Transverse colon (tissue), 4 donors: ENCODE measurements at regions not wholly inside any gene's neighbourhood (a gene's known extent, or its start where the extent isn't known, plus 50 kb on each side); places are given as distances from the start of the nearest gene placed in this dataset.

Experiments
- DNase-seq: peaks from one replicate; pipeline ENCODE4 v3.0.0-alpha.2; 2019
- H3K27ac ChIP-seq, 4 donors: fragments of 200-600 bp; sonication (generic); 2 replicates each; pipeline ENCODE4 v1.5.1; 2016 to 2018; ENCODE audit warnings: inconsistent platforms in 4 of 4
- H3K27me3 ChIP-seq: fragments of 200-600 bp; sonication (generic); 2 replicates; pipeline ENCODE4 v1.5.1; 2017; ENCODE audit warnings: inconsistent platforms
- H3K36me3 ChIP-seq, 4 donors: fragments of 200-600 bp; sonication (generic); 2 replicates each; pipeline ENCODE4 v1.5.1; 2017 to 2019; ENCODE audit warnings: inconsistent platforms in 4 of 4
- H3K4me1 ChIP-seq, 4 donors: fragments of 200-600 bp; sonication (generic); 2 replicates each; pipeline ENCODE4 v1.5.1; 2017 to 2020; ENCODE audit warnings: inconsistent platforms in 4 of 4
- H3K4me3 ChIP-seq, 4 donors: fragments of 200-600 bp; sonication (generic); 1 replicate in 1 of 4; 2 replicates in 3 of 4; pipeline versions ENCODE4 v1.5.1 to v1.6.1; 2017 to 2019; ENCODE audit warnings: inconsistent platforms in 4 of 4
- H3K9me3 ChIP-seq, 2 donors: fragments of 200-600 bp; sonication (generic); 2 replicates each; pipeline ENCODE4 v1.5.1; 2017 to 2019; ENCODE audit warnings: inconsistent platforms in 2 of 2
- EP300 ChIP-seq: sonication (generic); formaldehyde crosslinking; IDR thresholded peaks from one replicate; pipeline ENCODE4 v1.6.1; 2017; ENCODE audit warnings: antibody characterized with exemption, low read depth
- POLR2A ChIP-seq: fragments of 450-650 bp; IDR thresholded peaks from one replicate; pipeline ENCODE4 v1.6.1; 2016; ENCODE audit warnings: antibody characterized with exemption, mild to moderate bottlenecking, moderate library complexity
- POLR2AphosphoS5 ChIP-seq, 3 donors: sonication (generic); formaldehyde crosslinking; IDR thresholded peaks; one replicate each; pipeline ENCODE4 v1.6.1; 2016; ENCODE audit warnings: antibody characterized with exemption in 3 of 3
- WGBS, 2 donors: methylation state at CpG; one replicate each; pipeline ENCODE4 v1.1.5; 2018; ENCODE audit warnings: low coverage in 1 of 2; 5-methylcytosine and 5-hydroxymethylcytosine counted together
- in situ Hi-C, 4 donors: fragments of 200-750 bp; cut with MboI; loops; one replicate each; pipeline versions ENCODE4 v1.15.0 to v1.15.1; 2017; ENCODE audit warnings: low sequenced_read_pairs in 3 of 4, low pct_ligation_motif_present in 1 of 4, low pct_unique_long_range_greater_than_20kb in 1 of 4
- intact Hi-C: fragments of 100-400 bp; cut with DNase I; formaldehyde crosslinking; loops from one replicate; pipeline ENCODE4 v1.15.1; 2023; ENCODE audit warnings: low total_unique reads
- TF ChIP-seq, protein P1 (sequence below), 5 experiments: fragments of 200-600 bp in 3 of 5; fragments of 450-650 bp in 2 of 5; sonication (generic) in 3 of 5; IDR thresholded peaks; 1 replicate in 2 of 5; 2 replicates in 3 of 5; pipeline ENCODE4 v1.5.1; 2016 to 2017; ENCODE audit warnings: antibody characterized with exemption in 5 of 5, inconsistent platforms in 3 of 5, mild to moderate bottlenecking in 2 of 5, moderate library complexity in 1 of 5

DNA sequence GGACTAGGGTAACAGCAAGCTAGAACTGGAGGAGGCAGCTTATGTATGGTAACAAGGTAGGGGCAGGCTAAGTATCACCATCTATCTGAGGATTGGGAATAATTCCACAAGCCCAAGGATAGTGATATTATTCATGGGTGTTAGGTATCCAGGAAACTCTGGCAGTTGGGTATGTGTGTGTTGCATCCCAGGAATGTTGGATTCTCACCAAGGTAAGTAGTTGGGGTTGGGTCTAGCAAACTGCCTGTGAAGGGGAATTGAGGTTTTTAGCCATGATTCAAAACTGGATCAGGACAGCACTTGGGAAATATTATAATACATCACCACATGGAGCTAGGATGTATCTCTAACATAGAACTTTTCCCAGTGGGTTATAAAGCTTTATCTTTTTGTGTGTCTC is 626.4 kb upstream of the GOLIM4 start:
- in situ Hi-C loops, result no loop called here
- no peak for DNase-seq
- no peak for TF ChIP-seq POLR2AphosphoS5 (IDR thresholded peaks at IDR 0.05)
- TF ChIP-seq POLR2A, result no peak
- TF ChIP-seq EP300, result no peak
- TF ChIP-seq, protein P1, sequence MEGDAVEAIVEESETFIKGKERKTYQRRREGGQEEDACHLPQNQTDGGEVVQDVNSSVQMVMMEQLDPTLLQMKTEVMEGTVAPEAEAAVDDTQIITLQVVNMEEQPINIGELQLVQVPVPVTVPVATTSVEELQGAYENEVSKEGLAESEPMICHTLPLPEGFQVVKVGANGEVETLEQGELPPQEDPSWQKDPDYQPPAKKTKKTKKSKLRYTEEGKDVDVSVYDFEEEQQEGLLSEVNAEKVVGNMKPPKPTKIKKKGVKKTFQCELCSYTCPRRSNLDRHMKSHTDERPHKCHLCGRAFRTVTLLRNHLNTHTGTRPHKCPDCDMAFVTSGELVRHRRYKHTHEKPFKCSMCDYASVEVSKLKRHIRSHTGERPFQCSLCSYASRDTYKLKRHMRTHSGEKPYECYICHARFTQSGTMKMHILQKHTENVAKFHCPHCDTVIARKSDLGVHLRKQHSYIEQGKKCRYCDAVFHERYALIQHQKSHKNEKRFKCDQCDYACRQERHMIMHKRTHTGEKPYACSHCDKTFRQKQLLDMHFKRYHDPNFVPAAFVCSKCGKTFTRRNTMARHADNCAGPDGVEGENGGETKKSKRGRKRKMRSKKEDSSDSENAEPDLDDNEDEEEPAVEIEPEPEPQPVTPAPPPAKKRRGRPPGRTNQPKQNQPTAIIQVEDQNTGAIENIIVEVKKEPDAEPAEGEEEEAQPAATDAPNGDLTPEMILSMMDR (IDR thresholded peaks at IDR 0.05), result no peak
- no peaks in the 10 kb centered on the region for H3K9me3 ChIP-seq
- H3K4me3 ChIP-seq, result no peak overlapping the region
- H3K36me3 ChIP-seq, result no peaks in the 10 kb centered on the region
- H3K4me1 ChIP-seq, result no peaks in the 10 kb centered on the region
- intact Hi-C loops, result no loop called here
- H3K27ac ChIP-seq, result no peak overlapping the region
- H3K27me3 ChIP-seq, result no peaks in the 10 kb centered on the region

DNA sequence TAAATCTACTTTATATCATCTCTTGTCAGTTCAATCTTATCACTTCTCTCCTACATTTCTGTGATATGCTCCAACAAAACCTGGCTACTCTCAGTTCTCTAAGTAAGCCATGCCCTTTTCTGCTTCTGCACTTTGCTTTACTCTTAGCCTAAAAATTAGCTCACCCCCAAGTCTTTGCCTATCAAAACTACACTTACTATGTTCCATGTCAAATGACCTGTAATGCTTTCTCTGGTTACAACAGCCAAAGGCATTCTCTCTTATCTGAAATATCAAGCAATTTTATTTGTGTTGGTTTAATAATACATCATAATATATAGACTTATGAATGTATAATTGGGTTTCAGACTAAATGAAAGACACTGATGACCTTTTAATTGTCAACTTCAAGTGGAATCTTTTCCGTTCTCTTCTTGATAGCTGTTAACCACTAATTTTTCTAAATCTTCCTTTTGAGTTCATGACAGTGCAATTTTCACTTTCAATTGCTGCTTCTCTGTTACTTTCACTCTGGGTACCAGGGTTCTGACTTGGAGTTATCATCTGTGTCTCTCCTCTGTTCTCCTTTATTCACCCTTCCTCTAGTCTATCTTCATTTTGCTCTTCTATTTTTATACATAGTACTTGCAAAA is 619.0 kb upstream of the GOLIM4 start:
- WGBS, 2 donors, result 33 to 41% methylated on average over 1 of the region's 1 CpG

DNA sequence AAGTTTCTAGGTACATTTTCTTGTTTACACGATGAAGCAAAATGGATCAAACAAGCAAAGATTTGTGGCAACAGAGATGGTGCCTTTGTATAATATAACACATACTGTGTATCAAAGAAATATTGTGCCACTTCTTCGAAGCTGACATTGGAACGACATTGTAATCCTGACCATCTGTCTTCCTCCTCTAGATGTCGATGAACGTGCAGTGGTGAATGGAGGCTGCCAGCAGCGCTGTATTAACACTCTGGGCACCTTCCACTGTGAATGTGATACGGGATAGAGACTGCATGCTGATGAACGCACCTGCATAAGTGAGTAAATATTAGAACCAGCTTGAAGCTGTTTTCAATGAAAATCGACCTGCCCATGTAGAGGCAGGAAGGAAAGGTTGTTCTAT is 613.3 kb upstream of the GOLIM4 start:
- Histone ChIP-seq H3K27ac (no peak overlapping the region), H3K27me3 (no peaks in the 10 kb centered on the region), H3K4me1 (no peaks in the 10 kb centered on the region), H3K36me3 (no peaks in the 10 kb centered on the region), H3K9me3 (no peaks in the 10 kb centered on the region), H3K4me3 (no peak overlapping the region)
- DNase-seq, result no peak
- intact Hi-C loops (no loop called here), in situ Hi-C loops (no loop called here)
- 74 to 76% methylated on average over 4 to 9 of the region's 9 CpGs for WGBS, 2 donors
- TF ChIP-seq EP300, result no peak
- no peak for TF ChIP-seq POLR2AphosphoS5 (IDR thresholded peaks at IDR 0.05)
- TF ChIP-seq, protein P1 (IDR thresholded peaks at IDR 0.05), result no peak
- TF ChIP-seq POLR2A, result no peak

More for the DNA sequence above, 619.0 kb upstream of the GOLIM4 start:
- in situ Hi-C loops (no loop called here), intact Hi-C loops (no loop called here)
- Histone ChIP-seq H3K4me1 (no peaks in the 10 kb centered on the region), H3K36me3 (no peaks in the 10 kb centered on the region), H3K4me3 (no peak overlapping the region), H3K9me3 (no peaks in the 10 kb centered on the region), H3K27ac (no peak overlapping the region), H3K27me3 (no peaks in the 10 kb centered on the region)
- no peak for DNase-seq
- TF ChIP-seq EP300 (no peak), POLR2AphosphoS5 (IDR thresholded peaks at IDR 0.05) (no peak), POLR2A (no peak)
- TF ChIP-seq, protein P1 (IDR thresholded peaks at IDR 0.05), result no peak

DNA sequence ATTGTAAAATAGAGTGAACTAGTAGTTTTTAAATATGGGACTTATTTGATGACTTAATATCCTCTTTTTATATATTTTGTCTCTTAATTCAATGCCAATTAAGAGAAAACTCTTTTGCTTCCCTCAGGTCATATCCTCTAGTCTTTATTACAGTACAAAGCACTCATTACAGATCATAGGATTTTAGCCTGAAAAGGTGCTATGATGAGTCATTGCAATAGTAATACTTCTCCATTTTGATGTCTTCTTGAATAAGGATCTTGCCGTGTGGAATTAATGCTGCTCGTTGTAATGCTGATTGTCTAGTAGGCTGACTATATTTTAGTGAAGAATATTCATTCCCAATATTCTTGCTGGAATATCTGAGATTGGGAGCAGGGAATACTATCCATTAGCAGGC is 612.2 kb upstream of the GOLIM4 start:
- no peaks in the 10 kb centered on the region for H3K4me1 ChIP-seq
- intact Hi-C loops (no loop called here), in situ Hi-C loops (no loop called here)
- TF ChIP-seq POLR2A (no peak), EP300 (no peak), POLR2AphosphoS5 (IDR thresholded peaks at IDR 0.05) (no peak)
- TF ChIP-seq, protein P1 (IDR thresholded peaks at IDR 0.05), result no peak
- no peaks in the 10 kb centered on the region for H3K9me3 ChIP-seq
- no peak overlapping the region for H3K27ac ChIP-seq
- no peak overlapping the region for H3K4me3 ChIP-seq
- no peaks in the 10 kb centered on the region for H3K27me3 ChIP-seq
- no peaks in the 10 kb centered on the region for H3K36me3 ChIP-seq
- no peak for DNase-seq
- WGBS, 2 donors, result 78 to 92% methylated on average over 2 of the region's 2 CpGs
